IMR-90 (cell line): ENCODE measurements at regions not wholly inside any gene's neighbourhood (a gene's known extent, or its start where the extent isn't known, plus 50 kb on each side); places are given as distances from the start of the nearest gene placed in this dataset.

ENCODE experiments used
- ATAC-seq: fragments of 200-7000 bp; cut with Tn5 transposase; 2 replicates; pipeline ENCODE4 v1.9.1; 2020; ENCODE audit warnings: low read depth, mild to moderate bottlenecking, moderate library complexity
- BruUV-seq: library from RNA; stranded (reverse); fragments of 400-500 nt; replicated peaks from 2 replicates; lab custom pipeline; 2021; lab: Mats Ljungman, UMichigan
- CTCF ChIA-PET: fragments of 300-600 bp; formaldehyde crosslinking; extraction: SDS; loops from one replicate; lab custom pipeline; 2021; ENCODE audit warnings: antibody characterized with exemption; lab: Yijun Ruan, JAX
- POLR2A ChIA-PET: fragments of 300-600 bp; sonication (Branson Sonifier 250); formaldehyde crosslinking; loops from one replicate; lab custom pipeline; 2022; ENCODE audit warnings: antibody characterized with exemption; ENCODE audit not compliant: unreplicated experiment; lab: Charles Lee
- DNase-seq: peaks from one replicate; pipeline ENCODE4 v3.0.0; 2013
- H2AFZ ChIP-seq: replicated peaks from 2 replicates; pipeline ENCODE3; 2013; ENCODE audit warnings: low read length, mild to moderate bottlenecking; ENCODE audit not compliant: poor library complexity
- H2AK5ac ChIP-seq: 2 replicates; pipeline ENCODE4 v1.6.1; 2013; ENCODE audit warnings: low read depth, low read length, inconsistent platforms
- H2AK9ac ChIP-seq: replicated peaks from 2 replicates; pipeline ENCODE3; 2013; ENCODE audit warnings: mild to moderate bottlenecking, low read depth, low read length, moderate library complexity; ENCODE audit not compliant: poor library complexity
- H2BK120ac ChIP-seq: 2 replicates; pipeline ENCODE4 v1.6.1; 2013; ENCODE audit warnings: low read depth, low read length, inconsistent platforms
- H2BK15ac ChIP-seq: 3 replicates; pipeline ENCODE4 v1.6.1; 2013; ENCODE audit warnings: low read depth, low read length, inconsistent platforms
- H2BK20ac ChIP-seq: 2 replicates; pipeline ENCODE4 v1.6.1; 2013; ENCODE audit warnings: low read depth, mild to moderate bottlenecking, inconsistent platforms, low read length, moderate library complexity
- H2BK5ac ChIP-seq: 2 replicates; pipeline ENCODE4 v1.6.1; 2013; ENCODE audit warnings: mild to moderate bottlenecking, low read depth, low read length, inconsistent platforms; ENCODE audit not compliant: poor library complexity, severe bottlenecking
- H3K14ac ChIP-seq: replicated peaks from 2 replicates; pipeline ENCODE4 v1.6.1; 2013; ENCODE audit warnings: low read depth, low read length, inconsistent platforms
- H3K18ac ChIP-seq: 2 replicates; pipeline ENCODE4 v1.6.1; 2013; ENCODE audit warnings: low read depth, low read length, control low read depth
- H3K23ac ChIP-seq: 2 replicates; pipeline ENCODE4 v1.6.1; 2013; ENCODE audit warnings: low read depth, low read length, inconsistent platforms
- H3K27ac ChIP-seq: 2 replicates; pipeline ENCODE4 v1.5.1; 2013; ENCODE audit warnings: mild to moderate bottlenecking, control low read depth, low read length; ENCODE audit not compliant: insufficient read depth
- H3K27me3 ChIP-seq: 2 replicates; pipeline ENCODE4 v1.6.1; 2013; ENCODE audit warnings: low read length; ENCODE audit not compliant: control insufficient read depth, insufficient read depth
- H3K36me3 ChIP-seq: 2 replicates; pipeline ENCODE4 v1.6.1; 2013; ENCODE audit warnings: low read length, mixed read lengths; ENCODE audit not compliant: control insufficient read depth, insufficient read depth
- H3K4ac ChIP-seq: 2 replicates; pipeline ENCODE4 v1.6.1; 2013; ENCODE audit warnings: low read depth, low read length, inconsistent platforms
- H3K4me1 ChIP-seq: 2 replicates; pipeline ENCODE4 v1.6.1; 2013; ENCODE audit warnings: low read length, mixed read lengths; ENCODE audit not compliant: control insufficient read depth, insufficient read depth
- H3K4me2 ChIP-seq: 2 replicates; pipeline ENCODE4 v1.6.1; 2013; ENCODE audit warnings: low read depth, mild to moderate bottlenecking, control low read depth, low read length, moderate library complexity
- H3K4me3 ChIP-seq: 2 replicates; pipeline ENCODE4 v1.5.1; 2013; ENCODE audit warnings: low read depth, mild to moderate bottlenecking, control low read depth, low read length, moderate library complexity; ENCODE audit not compliant: insufficient read depth
- H3K56ac ChIP-seq: 2 replicates; pipeline ENCODE4 v1.6.1; 2013; ENCODE audit warnings: low read length, inconsistent platforms; ENCODE audit not compliant: insufficient read depth; ENCODE audit errors: extremely low read depth
- H3K79me1 ChIP-seq, 2 experiments: 2 replicates each; pipeline ENCODE4 v1.6.1; 2013; ENCODE audit warnings: low read length in 2 of 2, inconsistent platforms in 1 of 2, low read depth in 1 of 2
- H3K9ac ChIP-seq: 2 replicates; pipeline ENCODE4 v1.6.1; 2013; ENCODE audit warnings: low read depth, low read length, control low read depth
- H3K9me1 ChIP-seq: 2 replicates; pipeline ENCODE4 v1.6.1; 2013; ENCODE audit warnings: low read length, inconsistent platforms; ENCODE audit not compliant: insufficient read depth
- H3K9me3 ChIP-seq: 2 replicates; pipeline ENCODE4 v1.6.1; 2013; ENCODE audit warnings: low read length; ENCODE audit not compliant: control insufficient read depth, insufficient read depth
- H4K20me1 ChIP-seq: 2 replicates; pipeline ENCODE4 v1.6.1; 2013; ENCODE audit warnings: low read length, inconsistent platforms; ENCODE audit not compliant: insufficient read depth
- H4K5ac ChIP-seq: 2 replicates; pipeline ENCODE4 v1.6.1; 2013; ENCODE audit warnings: mild to moderate bottlenecking, low read depth, low read length, control low read depth
- H4K8ac ChIP-seq, 2 experiments: 2 replicates each; pipeline ENCODE4 v1.6.1; 2013; ENCODE audit warnings: low read depth in 2 of 2, low read length in 2 of 2, control low read depth in 1 of 2, inconsistent platforms in 1 of 2
- H4K91ac ChIP-seq: 2 replicates; pipeline ENCODE4 v1.6.1; 2013; ENCODE audit warnings: low read depth, low read length, inconsistent platforms; ENCODE audit not compliant: insufficient read depth
- CEBPB ChIP-seq: IDR thresholded peaks from 2 replicates; pipeline ENCODE4 v1.6.1; 2012; ENCODE audit warnings: low read depth, low read length, improper control_type of control experiment
- FOS ChIP-seq: fragments of 150-350 bp; IDR thresholded peaks from 2 replicates; pipeline ENCODE4 v1.6.1; 2016; ENCODE audit warnings: low read depth, low read length
- WGBS, 2 experiments: methylation state at CpG; one replicate each; pipeline versions ENCODE4 v1.1.5 to v1.1.7; 2013; ENCODE audit warnings: missing lambda C conversion rate in 2 of 2; ENCODE audit not compliant: insufficient read length in 1 of 2; ENCODE audit errors: extremely low coverage in 2 of 2; 5-methylcytosine and 5-hydroxymethylcytosine counted together
- dilution Hi-C: fragments of 300-500 bp; cut with HindIII; formaldehyde crosslinking; loops from one replicate; pipeline ENCODE4 v1.14.3; 2018; ENCODE audit warnings: low sequenced_read_pairs; ENCODE audit not compliant: unreplicated experiment
- in situ Hi-C: fragments of 300-500 bp; cut with MboI; formaldehyde crosslinking; loops from 3 replicates; pipeline ENCODE4 v1.14.3; 2019; ENCODE audit warnings: low sequenced_read_pairs, inconsistent platforms, mixed read lengths
- intact Hi-C: fragments of 100-400 bp; cut with micrococcal nuclease; formaldehyde crosslinking; loops from 2 replicates; pipeline ENCODE4 v1.10.0; 2022

DNA sequence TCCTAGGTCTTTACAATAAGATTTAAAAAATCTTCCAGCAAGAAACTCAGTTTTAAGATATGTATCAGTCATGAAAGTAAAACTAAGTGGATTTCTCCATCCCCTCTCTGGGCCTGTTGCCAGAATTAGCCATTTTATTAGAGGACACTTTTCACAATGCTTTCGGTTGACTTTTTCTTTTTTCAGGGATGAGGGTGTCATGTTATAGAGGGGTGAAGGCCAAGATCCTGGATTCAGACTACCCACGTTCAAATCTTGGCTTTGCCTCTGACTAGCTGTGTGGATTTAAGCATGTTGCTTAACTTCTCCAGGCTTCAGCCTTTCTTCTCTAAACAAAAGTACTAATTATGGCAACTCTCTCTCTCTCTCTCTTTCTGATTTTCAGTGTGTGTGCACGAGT is 111.7 kb upstream of the COX10 start:
- peak; percentile 24; the same call in 1 of the 2 replicates for ATAC-seq
- no CpG with 5 or more reads among the region's 3 CpGs for WGBS, 2 experiments
- in situ Hi-C loops = no loop called here

More for the DNA sequence above, 111.7 kb upstream of the COX10 start:
- Histone ChIP-seq H2BK5ac (no peak overlapping the region), H3K36me3 (no peaks in the 10 kb centered on the region), H4K91ac (no peak overlapping the region), H3K27ac (no peak overlapping the region), H3K9ac (peak overlapping the region; percentile 34; the same call in 1 of the 2 replicates), H2AK9ac (no peak overlapping the region), H2BK15ac (no peak overlapping the region), H2AFZ (no peak overlapping the region), H3K9me1 (no peaks in the 10 kb centered on the region), H3K4ac (no peak overlapping the region), H3K27me3 (no peaks in the 10 kb centered on the region), H3K9me3 (no peaks in the 10 kb centered on the region), H2AK5ac (no peak overlapping the region), H3K4me3 (no peak overlapping the region), H4K5ac (no peak overlapping the region), H3K4me2 (peak overlapping the region; percentile 45), H4K20me1 (no peaks in the 10 kb centered on the region), H3K18ac (no peak overlapping the region), H2BK20ac (no peak overlapping the region), H3K79me1 (no peaks in the 10 kb centered on the region), H2BK120ac (no peak overlapping the region), H3K56ac (no peak overlapping the region), H3K4me1 (no peaks in the 10 kb centered on the region), H4K8ac (no peak overlapping the region), H3K14ac (no peak overlapping the region), H3K23ac (no peak overlapping the region)
- intact Hi-C loops (no loop called here), dilution Hi-C loops (no loop called here)
- BruUV-seq = no TSS peak
- ChIA-PET POLR2A (interaction anchor here (0.6 kb wide), 1 partner anchor 102 kb away, joined by 4 read pairs; no protein-coding TSS in a partner anchor), CTCF (no interaction called here)
- TF ChIP-seq FOS (no peak), CEBPB (0 out of 2 replicates have a peak, but pooled peaks have one; percentile 11)
- DNase-seq = peak; percentile 49
